T follicular helper cell (primary cell): ENCODE measurements at regions not wholly inside any gene's neighbourhood (a gene's known extent, or its start where the extent isn't known, plus 50 kb on each side); places are given as distances from the start of the nearest gene placed in this dataset.
"Not testable (repeated sequence)": the region's sequence is repeated elsewhere in the genome, so short reads cannot be mapped to it uniquely, and the experiment has no call there.

Source experiments
- DNase-seq: peaks from one replicate; pipeline ENCODE4 v3.0.0-alpha.2; 2020; ENCODE audit warnings: low read depth

DNA sequence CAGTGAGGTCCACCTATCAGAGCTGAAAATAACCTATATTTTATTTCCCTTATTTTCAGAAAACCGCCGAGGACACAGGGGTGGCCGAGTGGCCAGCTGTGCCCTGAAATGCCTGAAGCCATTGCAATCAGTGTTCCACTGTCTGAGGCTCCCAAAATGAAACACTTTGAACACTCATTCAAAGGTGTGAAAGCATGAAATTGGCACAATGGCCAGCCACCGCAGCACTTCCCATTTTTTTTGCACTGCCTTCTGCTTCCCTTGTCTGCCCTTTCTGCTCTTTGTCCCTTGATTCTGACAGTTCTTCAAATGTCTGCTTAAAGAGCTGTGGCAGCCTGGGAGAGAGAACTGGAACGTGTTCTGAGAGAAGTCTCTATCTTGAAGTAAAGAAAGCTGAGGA, 1127.5 kb upstream of the CELF4 start:
- no peak for DNase-seq

DNA sequence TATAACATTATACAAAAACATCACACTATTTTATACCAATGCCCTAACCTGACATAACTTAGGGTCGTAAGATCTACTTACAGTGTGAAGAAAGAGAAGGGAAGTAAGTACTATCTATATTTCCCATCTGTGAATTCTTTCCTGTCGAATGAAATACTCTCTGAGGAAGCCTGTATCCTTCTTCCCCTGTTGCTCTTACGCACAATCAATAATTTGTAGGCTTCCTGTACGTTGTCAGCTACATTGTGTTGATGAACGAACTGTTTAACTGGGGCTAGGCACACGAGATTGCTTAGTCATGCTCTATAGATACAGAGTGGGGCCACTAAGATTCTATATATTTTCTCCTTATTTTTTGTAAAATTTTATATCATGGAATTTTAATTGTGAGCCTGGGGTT, 1125.0 kb upstream of the CELF4 start:
- DNase-seq, result no peak

GRCh38 chr18:38688416-38688815, 1122.8 kb upstream of the CELF4 start:
- DNase-seq, result no peak

DNA sequence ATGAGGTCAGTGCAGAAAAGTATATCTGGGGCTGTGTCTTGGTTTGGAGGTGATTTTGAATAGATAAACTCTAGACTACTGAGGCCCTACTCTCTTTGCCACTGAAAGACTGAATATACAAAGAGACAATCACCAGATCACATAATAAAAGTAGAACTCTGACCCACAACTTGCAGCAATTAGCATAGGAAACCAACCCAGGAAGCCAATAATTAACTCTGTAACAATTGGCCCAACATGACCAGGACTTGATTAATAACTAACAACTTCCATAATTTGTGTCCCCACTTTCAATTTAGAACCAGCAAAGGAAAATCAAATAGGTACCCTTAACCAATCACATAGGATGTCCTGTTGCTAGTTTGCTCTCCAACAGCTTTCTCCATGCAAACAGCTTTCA, 1104.9 kb upstream of the CELF4 start:
- DNase-seq, result no peak

GRCh38 chr18:38664929-38665328, 1099.3 kb upstream of the CELF4 start:
- no peak for DNase-seq

DNA sequence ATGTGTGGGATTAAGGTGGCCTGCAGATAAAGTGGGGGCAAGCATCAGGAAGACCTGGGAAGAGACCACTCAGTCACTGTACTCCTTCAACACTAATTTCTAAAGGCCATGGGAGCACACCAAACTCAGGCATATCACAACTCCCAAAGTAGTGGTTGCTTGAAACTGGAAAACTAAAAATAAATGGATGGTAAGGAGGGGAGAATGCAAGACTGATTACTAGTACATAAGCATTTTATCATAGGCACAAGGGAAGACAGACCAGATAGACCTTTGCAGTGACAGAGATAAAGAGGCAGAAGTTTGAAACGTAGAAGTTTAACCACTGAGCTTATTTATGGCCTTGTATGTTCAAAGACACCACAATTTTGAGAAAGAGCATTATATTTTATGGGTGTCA, 1098.1 kb upstream of the CELF4 start:
- DNase-seq, result no peak

DNA sequence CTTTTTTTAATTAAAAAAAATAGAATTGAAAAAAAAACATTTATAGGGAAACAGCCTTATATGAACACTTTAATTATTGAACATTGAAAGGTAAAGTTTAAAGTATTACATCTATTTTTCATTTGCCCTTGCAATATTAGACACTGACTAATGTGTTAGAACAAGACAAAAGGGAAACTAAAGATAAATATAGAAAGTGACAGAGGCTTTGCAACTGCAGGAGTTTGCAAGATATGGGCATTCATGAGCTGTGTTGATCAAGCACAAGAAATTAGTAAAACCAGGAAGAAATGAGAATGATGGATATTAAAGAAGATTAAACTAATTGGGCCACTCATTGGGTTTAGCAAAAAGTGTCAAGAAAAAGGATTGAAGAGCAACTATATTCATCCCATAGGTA, 1097.7 kb upstream of the CELF4 start:
- DNase-seq, result no peak

DNA sequence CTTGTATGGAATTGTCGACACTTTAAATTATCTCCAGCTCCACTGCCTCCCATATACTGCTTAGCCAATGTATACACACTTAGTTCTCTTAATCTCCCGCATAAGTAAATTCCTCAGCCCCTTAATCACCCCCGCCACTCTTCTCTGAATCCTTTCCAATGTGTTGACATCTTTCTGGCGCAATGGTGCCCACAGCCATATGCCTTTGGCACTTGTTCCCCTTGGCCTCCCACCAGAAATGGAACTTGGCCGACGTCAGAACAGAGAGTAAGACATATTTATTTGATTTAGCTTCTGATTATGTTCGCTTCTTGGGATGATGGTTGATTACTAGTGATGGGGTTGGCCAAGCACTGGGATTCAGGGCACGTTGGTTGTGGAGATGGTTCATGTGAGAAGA, 1089.3 kb upstream of the CELF4 start:
- DNase-seq, result no peak

DNA sequence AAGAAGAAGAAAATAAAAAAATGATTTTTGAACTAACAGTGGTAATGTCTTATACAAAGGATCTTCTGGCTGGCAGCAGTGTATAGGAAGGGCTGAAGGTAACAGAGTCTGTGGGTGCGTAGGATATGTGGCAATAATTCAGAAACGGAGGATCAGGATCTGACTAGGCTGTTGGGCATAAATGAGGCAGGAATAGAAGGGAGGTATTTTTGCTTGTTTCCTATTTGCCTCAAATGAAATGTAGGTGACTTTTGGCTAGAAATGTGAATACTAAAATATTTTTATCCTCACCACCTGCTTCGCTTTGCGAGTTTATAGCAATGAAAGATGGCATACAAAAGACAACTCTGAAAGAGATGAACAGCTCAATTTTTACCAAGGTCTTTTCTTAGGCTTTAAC, 1086.1 kb upstream of the CELF4 start:
- DNase-seq, result no peak

DNA sequence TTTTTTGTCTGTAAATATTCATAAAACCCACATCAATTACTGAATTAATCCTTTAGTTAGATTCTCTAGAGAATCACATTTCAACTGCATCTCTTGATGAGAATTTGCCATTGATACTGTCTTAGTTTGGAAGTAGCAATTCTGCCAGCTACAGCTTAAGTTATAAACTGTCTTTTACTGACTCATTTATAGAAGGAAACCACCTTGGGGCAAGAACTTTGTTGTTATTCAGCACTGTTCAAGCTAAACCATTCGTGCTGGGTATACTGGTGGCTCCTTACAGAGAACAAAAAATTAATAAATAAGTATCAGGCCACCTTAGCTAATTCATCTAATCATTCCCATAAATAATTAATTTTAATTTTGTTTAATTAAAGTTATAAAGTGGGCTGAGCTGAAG, 1082.6 kb upstream of the CELF4 start:
- DNase-seq, result no peak

- DNase-seq, result no peak
These were observed 1080.7 kb upstream of the CELF4 start for GRCh38 chr18:38646296-38646695.

- DNase-seq, result no peak
These were observed 1079.5 kb upstream of the CELF4 start for GRCh38 chr18:38644875-38645641.

GRCh38 chr18:38642711-38643110, 1077.1 kb upstream of the CELF4 start:
- no peak for DNase-seq

DNA sequence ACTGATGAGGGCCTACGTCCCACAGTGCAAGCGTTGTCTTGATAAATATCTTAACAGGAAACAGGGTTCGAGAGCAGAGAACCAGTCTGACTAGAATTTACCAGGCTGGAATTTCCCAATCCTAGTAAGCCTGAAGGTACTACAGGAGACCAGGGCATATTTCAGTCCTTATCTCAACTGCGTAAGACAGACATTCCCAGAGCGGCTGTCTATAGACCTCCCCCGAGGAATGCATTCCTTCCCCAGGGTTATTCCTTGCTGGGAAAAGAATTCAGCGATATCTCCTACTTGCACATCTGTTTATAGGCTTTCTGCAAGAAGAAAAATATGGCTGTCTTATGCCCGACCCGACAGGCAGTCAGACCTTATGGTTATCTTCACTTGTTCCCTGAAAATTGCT, 1074.1 kb upstream of the CELF4 start:
- not testable (repeated sequence) for DNase-seq

DNA sequence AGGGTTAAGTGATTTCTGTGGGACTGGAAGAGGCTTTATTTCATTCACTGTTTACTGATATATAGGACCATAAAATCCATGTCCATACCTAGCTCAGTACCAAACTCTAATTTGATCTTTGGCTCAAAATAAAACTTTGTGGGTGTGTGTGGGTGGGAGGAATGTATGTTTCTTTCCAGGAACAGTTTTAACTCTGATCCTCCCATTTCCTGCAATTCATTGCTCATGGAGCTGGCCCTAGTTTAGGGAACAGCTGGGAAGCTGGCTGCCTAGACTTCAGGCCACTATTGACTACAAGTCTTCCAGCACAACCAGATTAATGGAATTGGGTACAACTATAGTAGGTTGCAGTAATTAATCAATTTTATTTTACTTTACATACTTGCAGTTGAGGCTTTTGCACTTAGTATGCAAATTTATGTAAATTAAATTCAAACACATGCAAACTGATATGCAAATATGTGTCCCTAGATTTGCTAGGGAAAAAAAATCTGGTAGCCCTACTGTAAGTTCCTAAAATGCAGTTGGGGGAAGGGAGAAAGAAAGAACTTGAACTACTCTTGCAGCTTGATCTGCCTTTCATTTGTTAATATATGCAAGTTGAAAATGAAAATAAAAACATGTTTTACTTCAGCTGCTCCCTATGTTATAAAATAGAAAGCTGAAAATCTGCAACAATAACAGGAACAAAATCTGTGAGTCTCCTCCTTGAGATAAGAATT, 1070.3 kb upstream of the CELF4 start:
- DNase-seq, result no peak

- DNase-seq, result no peak
These were observed 1068.5 kb upstream of the CELF4 start for GRCh38 chr18:38634117-38634516.

DNA sequence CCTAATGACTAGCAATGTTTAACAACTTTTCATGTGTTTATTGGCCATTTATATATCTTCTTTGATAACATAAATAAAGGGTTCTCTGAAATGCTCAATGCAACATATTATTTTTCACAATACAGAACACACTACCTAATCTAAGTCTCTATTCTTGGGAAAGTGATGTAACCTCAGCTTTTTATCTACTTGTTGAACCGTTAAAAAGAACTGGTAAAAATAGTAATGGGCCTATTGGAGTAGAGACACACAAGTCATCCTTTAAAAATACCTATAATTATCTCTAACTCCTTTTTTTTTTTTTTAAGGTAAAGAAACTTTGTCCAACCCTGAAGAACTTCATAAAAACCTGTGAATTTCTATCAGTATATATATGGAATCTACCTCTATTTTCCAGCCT, 1067.7 kb upstream of the CELF4 start:
- DNase-seq, result no peak

DNA sequence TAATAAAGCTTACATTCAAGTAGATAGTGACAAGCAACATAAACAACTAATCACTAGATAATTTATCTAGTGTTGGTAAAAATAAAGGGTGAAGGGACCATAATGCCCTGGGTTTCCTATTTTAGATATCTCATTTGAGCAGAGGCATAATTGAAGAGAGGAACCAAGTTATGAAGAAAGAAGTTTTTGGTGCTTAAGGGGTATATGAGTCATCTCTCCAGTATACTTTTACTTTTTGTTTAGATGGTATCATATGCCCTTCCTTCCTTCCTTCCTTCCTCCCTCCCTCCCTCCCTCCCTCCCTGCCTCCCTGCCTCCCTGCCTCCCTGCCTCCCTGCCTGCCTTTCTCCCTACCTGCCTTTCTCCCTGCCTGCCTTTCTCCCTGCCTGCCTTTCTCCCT, 1053.5 kb upstream of the CELF4 start:
- DNase-seq, result no peak

DNA sequence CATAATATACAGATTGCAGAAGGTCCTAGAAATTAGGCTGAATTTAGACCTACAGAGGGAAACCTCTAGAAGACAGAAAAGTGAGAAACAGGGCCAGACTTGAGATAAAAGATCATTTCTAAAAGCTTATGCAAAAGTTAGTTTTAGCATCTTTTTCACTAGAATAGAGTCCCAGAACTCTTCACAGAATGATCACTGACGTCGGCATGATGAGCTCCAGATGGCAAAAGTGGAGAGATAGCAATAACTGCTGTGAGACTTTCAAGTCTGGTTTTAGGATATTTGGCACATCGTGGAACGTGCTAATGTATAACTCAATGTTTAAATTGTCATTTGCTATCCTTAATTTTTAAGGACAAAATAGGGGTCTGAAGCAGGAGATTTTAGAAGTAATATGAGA, 1050.7 kb upstream of the CELF4 start:
- DNase-seq, result no peak

GRCh38 chr18:38612904-38613303, 1047.3 kb upstream of the CELF4 start:
- no peak for DNase-seq

- no peak for DNase-seq
These were observed 1045.7 kb upstream of the CELF4 start for GRCh38 chr18:38611036-38611964.

GRCh38 chr18:38606841-38607240, 1041.2 kb upstream of the CELF4 start:
- no peak for DNase-seq

DNA sequence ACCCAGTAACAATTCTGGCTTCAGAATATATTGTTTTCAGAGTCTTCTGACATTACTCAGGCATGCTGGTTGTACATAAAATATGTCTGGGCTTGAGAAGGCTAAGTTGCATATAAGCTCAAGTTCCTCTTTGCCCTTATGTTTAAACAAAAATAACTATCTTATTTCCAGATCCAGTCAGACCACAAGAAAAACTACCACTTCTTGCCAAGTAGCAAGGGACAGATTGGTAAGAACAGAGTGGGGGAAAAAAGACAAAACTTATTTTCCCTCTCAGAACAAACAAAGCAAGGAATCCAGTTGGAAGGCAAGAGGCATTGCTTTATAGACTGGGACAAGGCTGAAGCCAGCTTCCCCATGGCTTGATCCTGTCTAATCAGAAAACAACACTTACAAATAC, 1036.7 kb upstream of the CELF4 start:
- no peak for DNase-seq
